ENCODE measurements at regions not wholly inside any gene's neighbourhood (a gene's known extent, or its start where the extent isn't known, plus 50 kb on each side); places are given as distances from the start of the nearest gene placed in this dataset.

GRCh38 chr5:23405316-23406068 lies 101.9 kb upstream of the PRDM9 start:
- ATAC-seq = no peak
- Mint-ChIP-seq H3K4me3 (no peak overlapping the region), H3K27me3 (no peaks in the 10 kb centered on the region), H3K4me1 (ENCODE audit: low read depth in 2 of 2) (no peaks in the 10 kb centered on the region), H3K27ac (no peak overlapping the region), H3K9me3 (peaks cover 23% of the 10 kb centered on the region), H3K36me3 (peaks cover 6% of the 10 kb centered on the region)
- no peak for DNase-seq (ENCODE audit: low spot score)

- Mint-ChIP-seq H3K36me3 (no peaks in the 10 kb centered on the region), H3K4me3 (no peak overlapping the region), H3K27me3 (no peaks in the 10 kb centered on the region), H3K9me3 (peaks cover 25% of the 10 kb centered on the region), H3K4me1 (ENCODE audit: low read depth in 2 of 2) (no peaks in the 10 kb centered on the region), H3K27ac (no peak overlapping the region)
- DNase-seq (ENCODE audit: low spot score) (no peak), ATAC-seq (no peak)
Observed at GRCh38 chr5:23402585-23402984, 104.8 kb upstream of the PRDM9 start.

DNA sequence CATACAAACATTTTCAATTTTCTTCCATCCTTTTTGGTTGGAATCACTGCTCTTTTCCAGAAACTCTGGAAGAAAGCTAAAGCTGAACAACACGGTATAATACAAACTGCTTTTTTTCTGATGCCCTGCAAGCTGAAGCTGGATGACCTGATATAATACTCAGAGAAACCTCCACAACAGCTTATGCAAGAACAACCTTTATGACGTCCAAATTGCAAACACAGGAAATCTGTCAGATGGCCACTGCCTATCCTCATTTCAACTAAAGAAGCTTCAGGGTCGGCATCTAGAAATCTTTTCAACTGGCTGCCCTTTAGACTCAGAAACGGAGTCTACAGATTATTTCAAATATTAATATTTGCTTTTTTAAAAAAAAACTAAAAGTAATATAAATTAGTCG lies 106.5 kb upstream of the PRDM9 start:
- Mint-ChIP-seq H3K4me3 (no peak overlapping the region), H3K27me3 (no peaks in the 10 kb centered on the region), H3K36me3 (no peaks in the 10 kb centered on the region), H3K4me1 (ENCODE audit: low read depth in 2 of 2) (no peaks in the 10 kb centered on the region), H3K27ac (no peak overlapping the region), H3K9me3 (peaks cover 21% of the 10 kb centered on the region)
- no peak for DNase-seq (ENCODE audit: low spot score)
- no peak for ATAC-seq

GRCh38 chr5:23396346-23396745 lies 111.1 kb upstream of the PRDM9 start:
- H3K9me3 Mint-ChIP-seq = peaks cover 10% of the 10 kb centered on the region
- DNase-seq (ENCODE audit: low spot score) = no peak
- H3K36me3 Mint-ChIP-seq = no peaks in the 10 kb centered on the region
- ATAC-seq = no peak
- H3K4me1 Mint-ChIP-seq (ENCODE audit: low read depth in 2 of 2) = no peaks in the 10 kb centered on the region
- H3K27ac Mint-ChIP-seq = no peak overlapping the region
- H3K4me3 Mint-ChIP-seq = no peak overlapping the region
- H3K27me3 Mint-ChIP-seq = no peaks in the 10 kb centered on the region

DNA sequence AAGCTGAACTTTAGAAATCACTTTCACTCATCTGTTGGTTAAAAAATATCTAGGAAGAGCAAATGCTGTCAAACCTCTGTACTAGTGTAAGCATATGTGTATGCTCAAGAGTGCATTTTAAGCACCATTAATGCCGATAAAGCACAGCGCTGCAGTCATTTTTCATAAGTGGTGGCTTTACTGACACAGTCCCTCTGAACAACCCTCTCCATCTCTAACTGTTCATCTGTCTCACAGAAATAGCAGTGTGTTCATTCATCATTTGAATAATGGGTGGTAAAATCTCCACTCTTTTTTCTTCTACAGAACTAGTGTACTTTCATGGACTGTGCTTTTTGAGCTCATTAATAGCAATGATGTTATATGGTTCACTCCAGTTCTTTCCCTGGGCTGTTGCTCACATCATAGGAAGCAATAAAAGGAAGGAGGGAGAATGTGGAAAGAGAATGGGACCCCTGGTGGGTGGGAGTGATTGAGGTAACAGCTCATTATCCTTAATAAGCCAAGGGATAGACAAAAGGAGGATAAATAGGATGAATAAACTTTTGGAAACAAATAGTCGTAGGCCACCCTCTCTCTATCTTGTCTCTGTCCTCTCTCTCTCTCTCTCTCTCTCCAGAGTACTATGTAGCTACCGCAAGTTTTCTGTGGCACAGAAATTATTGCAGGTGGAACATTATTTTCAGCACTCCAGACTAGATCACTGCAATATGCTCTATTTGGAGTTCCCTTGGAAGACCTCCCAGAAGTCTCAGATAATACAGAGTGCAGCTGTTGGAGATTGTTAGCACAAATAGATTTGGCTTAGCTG lies 117.9 kb upstream of the PRDM9 start:
- Mint-ChIP-seq H3K9me3 (peaks cover 22% of the 10 kb centered on the region), H3K27ac (no peak overlapping the region), H3K4me3 (no peak overlapping the region), H3K36me3 (peaks cover 4% of the 10 kb centered on the region), H3K27me3 (no peaks in the 10 kb centered on the region), H3K4me1 (ENCODE audit: low read depth in 2 of 2) (no peaks in the 10 kb centered on the region)
- DNase-seq (ENCODE audit: low spot score) = no peak
- ATAC-seq = no peak

DNA sequence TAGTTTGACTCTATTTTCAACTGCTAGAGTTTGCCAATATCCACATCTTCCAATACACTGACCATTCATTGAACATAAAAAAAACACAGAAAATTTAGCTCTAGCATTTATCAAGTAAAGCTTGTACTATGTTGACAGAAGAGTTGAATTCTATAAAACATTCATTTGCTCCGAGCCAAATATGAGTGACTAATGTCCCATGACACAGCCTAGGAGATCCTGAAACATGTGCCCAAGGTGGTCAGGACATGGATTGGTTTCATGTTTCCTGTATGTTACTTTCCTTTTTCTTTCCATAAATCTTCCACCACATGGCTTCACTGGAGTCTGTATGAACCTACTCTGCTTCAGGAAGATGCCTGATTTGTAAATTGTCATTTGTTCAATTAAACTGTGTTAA lies 122.4 kb upstream of the PRDM9 start:
- no peaks in the 10 kb centered on the region for H3K4me1 Mint-ChIP-seq (ENCODE audit: low read depth in 2 of 2)
- peaks cover 34% of the 10 kb centered on the region for H3K9me3 Mint-ChIP-seq
- DNase-seq (ENCODE audit: low spot score) (no peak), ATAC-seq (no peak)
- H3K4me3 Mint-ChIP-seq = no peak overlapping the region
- no peak overlapping the region for H3K27ac Mint-ChIP-seq
- no peaks in the 10 kb centered on the region for H3K27me3 Mint-ChIP-seq
- peaks cover 11% of the 10 kb centered on the region for H3K36me3 Mint-ChIP-seq

DNA sequence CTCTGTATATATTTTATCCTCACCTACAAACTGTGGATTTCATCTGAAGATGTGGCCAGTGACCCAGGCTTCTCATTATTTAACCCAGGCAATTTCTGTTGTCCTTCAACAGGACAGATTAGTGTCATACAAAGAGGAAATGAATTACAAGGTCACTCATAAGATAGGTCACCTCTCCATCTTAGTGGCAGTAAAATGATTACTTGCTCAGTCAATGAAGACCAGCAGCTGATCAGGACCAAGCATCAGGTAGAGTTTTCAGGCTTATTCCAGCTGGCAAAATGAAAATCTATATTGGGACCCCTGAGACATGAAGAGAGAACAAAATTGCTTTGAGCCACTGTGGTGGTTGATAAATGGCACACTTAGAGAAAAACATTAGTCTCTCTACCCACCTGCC lies 135.2 kb upstream of the PRDM9 start:
- H3K36me3 Mint-ChIP-seq = no peaks in the 10 kb centered on the region
- no peaks in the 10 kb centered on the region for H3K27me3 Mint-ChIP-seq
- H3K9me3 Mint-ChIP-seq = peaks cover 14% of the 10 kb centered on the region
- H3K4me1 Mint-ChIP-seq (ENCODE audit: low read depth in 2 of 2) = no peaks in the 10 kb centered on the region
- H3K4me3 Mint-ChIP-seq = no peak overlapping the region
- DNase-seq (ENCODE audit: low spot score) (no peak), ATAC-seq (no peak)
- H3K27ac Mint-ChIP-seq = no peak overlapping the region

DNA sequence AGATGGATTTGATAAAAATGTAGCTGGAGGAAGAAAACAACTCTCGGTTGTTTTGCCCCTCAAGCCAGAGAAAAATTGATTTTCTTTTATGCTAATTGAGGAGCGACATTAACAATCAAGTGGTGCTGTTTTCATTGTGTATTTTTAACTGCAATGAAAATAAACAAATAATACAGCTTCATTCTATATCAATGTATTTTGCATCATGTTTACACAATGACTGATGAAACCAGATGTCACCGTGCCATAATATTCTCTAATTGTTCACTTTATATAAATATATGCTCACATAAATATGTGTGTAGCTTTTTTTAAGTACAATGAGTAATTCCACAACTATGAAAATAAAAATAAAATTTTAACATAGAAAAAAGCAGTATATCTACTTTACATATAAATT lies 139.0 kb upstream of the PRDM9 start:
- H3K4me1 Mint-ChIP-seq (ENCODE audit: low read depth in 2 of 2) = no peaks in the 10 kb centered on the region
- H3K9me3 Mint-ChIP-seq = peaks cover 11% of the 10 kb centered on the region
- DNase-seq (ENCODE audit: low spot score) (no peak), ATAC-seq (no peak)
- no peak overlapping the region for H3K27ac Mint-ChIP-seq
- H3K27me3 Mint-ChIP-seq = no peaks in the 10 kb centered on the region
- H3K36me3 Mint-ChIP-seq = no peaks in the 10 kb centered on the region
- no peak overlapping the region for H3K4me3 Mint-ChIP-seq

- ATAC-seq (no peak), DNase-seq (ENCODE audit: low spot score) (no peak)
- H3K36me3 Mint-ChIP-seq = no peaks in the 10 kb centered on the region
- H3K27ac Mint-ChIP-seq = no peak overlapping the region
- peaks cover 8% of the 10 kb centered on the region for H3K9me3 Mint-ChIP-seq
- H3K4me3 Mint-ChIP-seq = no peak overlapping the region
- H3K27me3 Mint-ChIP-seq = no peaks in the 10 kb centered on the region
- no peaks in the 10 kb centered on the region for H3K4me1 Mint-ChIP-seq (ENCODE audit: low read depth in 2 of 2)
Observed at GRCh38 chr5:23367874-23368273, 139.5 kb upstream of the PRDM9 start.

GRCh38 chr5:23353286-23353685 lies 154.1 kb upstream of the PRDM9 start:
- Mint-ChIP-seq H3K9me3 (peaks cover 2% of the 10 kb centered on the region), H3K4me1 (ENCODE audit: low read depth in 2 of 2) (no peaks in the 10 kb centered on the region), H3K27ac (no peak overlapping the region), H3K27me3 (no peaks in the 10 kb centered on the region), H3K4me3 (no peak overlapping the region), H3K36me3 (no peaks in the 10 kb centered on the region)
- ATAC-seq (no peak), DNase-seq (ENCODE audit: low spot score) (no peak)

DNA sequence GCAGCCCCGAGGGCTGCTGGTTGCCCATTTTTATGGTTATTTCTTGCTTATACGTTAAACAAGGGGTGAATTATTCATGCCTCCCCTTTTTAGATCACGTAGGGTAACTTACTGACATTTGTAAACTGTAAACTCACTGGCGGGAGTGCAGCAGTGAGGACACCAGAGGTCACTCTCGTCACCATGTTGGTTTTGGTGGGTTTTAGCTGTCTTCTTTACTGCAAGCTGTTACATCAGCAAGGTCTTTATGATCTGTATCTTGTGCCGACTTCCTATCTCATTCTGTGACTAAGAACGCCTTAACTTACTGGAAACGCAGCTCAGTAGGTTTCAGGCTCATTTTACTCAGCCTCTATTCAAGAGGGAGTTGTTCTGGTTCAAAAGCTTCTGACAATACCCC lies 155.0 kb upstream of the PRDM9 start:
- no peak overlapping the region for H3K27ac Mint-ChIP-seq
- no peaks in the 10 kb centered on the region for H3K4me1 Mint-ChIP-seq (ENCODE audit: low read depth in 2 of 2)
- DNase-seq (ENCODE audit: low spot score) (no peak), ATAC-seq (no peak)
- no peaks in the 10 kb centered on the region for H3K27me3 Mint-ChIP-seq
- peaks cover 5% of the 10 kb centered on the region for H3K9me3 Mint-ChIP-seq
- no peaks in the 10 kb centered on the region for H3K36me3 Mint-ChIP-seq
- no peak overlapping the region for H3K4me3 Mint-ChIP-seq

GRCh38 chr5:23343121-23343520 lies 164.3 kb upstream of the PRDM9 start:
- DNase-seq (ENCODE audit: low spot score) = no peak
- H3K36me3 Mint-ChIP-seq = no peaks in the 10 kb centered on the region
- peaks cover 7% of the 10 kb centered on the region for H3K9me3 Mint-ChIP-seq
- H3K27me3 Mint-ChIP-seq = no peaks in the 10 kb centered on the region
- no peak overlapping the region for H3K4me3 Mint-ChIP-seq
- H3K27ac Mint-ChIP-seq = no peak overlapping the region
- H3K4me1 Mint-ChIP-seq (ENCODE audit: low read depth in 2 of 2) = no peaks in the 10 kb centered on the region
- ATAC-seq = no peak

GRCh38 chr5:23332650-23333251 lies 174.7 kb upstream of the PRDM9 start:
- no peak for ATAC-seq
- H3K36me3 Mint-ChIP-seq = no peaks in the 10 kb centered on the region

GRCh38 chr5:23330726-23331125 lies 176.7 kb upstream of the PRDM9 start:
- Mint-ChIP-seq H3K27ac (no peak overlapping the region), H3K4me3 (no peak overlapping the region), H3K27me3 (no peaks in the 10 kb centered on the region), H3K36me3 (no peaks in the 10 kb centered on the region), H3K9me3 (peaks cover 3% of the 10 kb centered on the region), H3K4me1 (ENCODE audit: low read depth in 2 of 2) (no peaks in the 10 kb centered on the region)
- no peak for DNase-seq (ENCODE audit: low spot score)
- ATAC-seq = no peak

More at GRCh38 chr5:23332650-23333251, 174.7 kb upstream of the PRDM9 start:
- Mint-ChIP-seq H3K9me3 (peaks cover 3% of the 10 kb centered on the region), H3K4me3 (no peak overlapping the region), H3K27ac (no peak overlapping the region), H3K27me3 (no peaks in the 10 kb centered on the region), H3K4me1 (ENCODE audit: low read depth in 2 of 2) (no peaks in the 10 kb centered on the region)
- no peak for DNase-seq (ENCODE audit: low spot score)

All from natural killer cell treated with Interleukin-12 subunit alpha and Interleukin-12 subunit beta and Interleukin-15 and Interleukin-18, amount 100 ng/mL, for 72 hours (primary cell).